Fibroblast of skin of left biceps (primary cell): ENCODE measurements at regions not wholly inside any gene's neighbourhood (a gene's known extent, or its start where the extent isn't known, plus 50 kb on each side); places are given as distances from the start of the nearest gene placed in this dataset.
"Not testable (repeated sequence)": the region's sequence is repeated elsewhere in the genome, so short reads cannot be mapped to it uniquely, and the experiment has no call there.

Experiments
- DNase-seq, 2 experiments: peaks; one replicate each; pipeline ENCODE4 v3.0.0-alpha.2; 2013; ENCODE audit warnings: low read depth in 2 of 2

- DNase-seq: no peak
These were observed 460.8 kb upstream of the SMARCA2 start for GRCh38 chr9:1554081-1555035.

DNA sequence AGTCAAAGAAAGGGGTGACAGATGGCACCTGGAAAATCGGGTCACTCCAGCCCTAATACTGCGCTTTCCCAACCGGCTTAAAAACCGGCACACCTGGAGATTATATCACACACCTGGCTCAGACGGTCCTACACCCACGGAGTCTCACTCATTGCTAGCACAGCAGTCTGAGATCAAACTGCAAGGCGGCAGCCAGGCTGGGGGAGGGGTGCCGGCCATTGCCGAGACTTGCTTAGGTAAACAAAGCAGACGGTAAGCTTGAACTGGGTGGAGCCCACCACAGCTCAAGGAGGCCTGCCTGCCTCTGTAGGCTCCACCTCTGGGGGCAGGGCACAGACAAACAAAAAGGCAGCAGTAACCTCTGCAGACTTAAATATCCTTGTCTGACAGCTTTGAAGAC is 456.5 kb upstream of the SMARCA2 start:
- DNase-seq: not testable (repeated sequence)

GRCh38 chr9:1575939-1576338 is 439.2 kb upstream of the SMARCA2 start:
- no peak for DNase-seq

DNA sequence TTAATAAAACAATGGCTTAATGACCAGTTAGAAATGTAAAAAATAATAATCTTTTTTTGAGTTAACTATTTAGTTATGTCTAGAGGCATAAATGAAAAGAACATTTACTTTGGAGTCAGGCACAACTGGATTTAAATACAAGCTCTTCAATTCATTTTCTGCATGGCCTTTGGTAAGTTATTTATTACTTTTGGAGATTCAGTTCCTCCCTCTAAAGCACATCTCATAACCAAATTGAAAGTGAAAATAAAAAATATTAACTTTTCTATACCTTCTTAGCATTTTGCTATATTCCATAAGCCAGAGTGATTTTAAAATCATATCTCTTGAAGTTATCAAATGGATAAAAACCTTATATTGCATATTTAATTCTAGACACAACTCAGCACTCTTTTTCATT is 434.9 kb upstream of the SMARCA2 start:
- DNase-seq: no peak

DNA sequence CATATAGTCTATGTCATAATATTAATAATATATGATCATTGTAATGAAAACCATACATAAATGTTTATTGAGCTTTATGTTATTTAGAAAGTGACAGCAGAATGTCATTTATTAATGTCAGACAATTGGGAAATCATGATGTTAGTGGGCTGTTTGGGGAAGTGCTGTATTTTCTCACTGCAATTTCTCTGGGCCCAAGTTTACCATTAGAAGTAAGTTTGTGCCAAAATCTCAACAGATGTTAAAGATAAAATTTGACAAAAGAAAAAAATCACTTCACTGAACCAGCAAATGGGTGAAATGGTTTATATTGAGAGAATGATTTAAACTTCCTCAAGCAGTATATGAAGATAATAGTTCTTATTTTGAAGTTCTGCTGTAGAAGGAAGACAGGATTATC is 433.2 kb upstream of the SMARCA2 start:
- no peak for DNase-seq

DNA sequence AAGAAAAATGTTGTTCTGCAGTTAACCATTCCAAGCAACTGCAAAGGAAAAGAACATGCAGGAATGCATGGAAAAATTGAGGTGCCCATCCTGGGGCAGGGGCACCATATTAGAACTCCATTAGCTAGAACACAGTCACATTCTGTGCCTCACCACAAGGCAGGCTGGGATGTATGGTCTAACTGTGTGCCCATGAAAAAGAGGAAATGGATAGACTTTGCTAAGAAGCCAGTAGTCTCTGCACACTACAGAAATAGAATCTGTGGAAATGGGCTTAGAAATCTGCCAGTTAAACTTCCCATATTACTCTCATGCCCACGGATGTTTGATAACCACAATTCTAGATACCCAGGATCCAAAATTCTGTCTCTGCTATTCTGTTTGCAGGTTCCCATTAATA is 423.8 kb upstream of the SMARCA2 start:
- no peak for DNase-seq

- no peak for DNase-seq
These were observed 416.9 kb upstream of the SMARCA2 start for GRCh38 chr9:1598270-1598669.

DNA sequence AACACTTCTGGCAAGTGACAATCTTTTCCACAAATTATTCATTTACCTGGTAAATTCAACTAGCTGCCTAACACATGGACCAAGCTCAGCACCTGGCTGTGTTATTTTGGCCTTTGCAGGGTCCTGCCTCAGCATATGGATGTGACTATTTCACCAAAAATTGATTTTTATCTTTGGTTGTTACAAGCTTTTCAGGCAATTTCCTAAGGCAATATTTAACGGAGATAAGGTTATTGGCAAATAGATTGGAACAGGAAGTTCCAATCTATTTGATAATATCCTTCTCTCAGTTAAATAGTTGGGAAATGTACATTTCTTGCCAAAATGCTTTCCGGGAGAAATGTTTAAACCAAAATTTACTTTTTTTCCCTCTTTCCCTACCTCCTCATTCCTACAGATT is 415.2 kb upstream of the SMARCA2 start:
- no peak for DNase-seq

DNA sequence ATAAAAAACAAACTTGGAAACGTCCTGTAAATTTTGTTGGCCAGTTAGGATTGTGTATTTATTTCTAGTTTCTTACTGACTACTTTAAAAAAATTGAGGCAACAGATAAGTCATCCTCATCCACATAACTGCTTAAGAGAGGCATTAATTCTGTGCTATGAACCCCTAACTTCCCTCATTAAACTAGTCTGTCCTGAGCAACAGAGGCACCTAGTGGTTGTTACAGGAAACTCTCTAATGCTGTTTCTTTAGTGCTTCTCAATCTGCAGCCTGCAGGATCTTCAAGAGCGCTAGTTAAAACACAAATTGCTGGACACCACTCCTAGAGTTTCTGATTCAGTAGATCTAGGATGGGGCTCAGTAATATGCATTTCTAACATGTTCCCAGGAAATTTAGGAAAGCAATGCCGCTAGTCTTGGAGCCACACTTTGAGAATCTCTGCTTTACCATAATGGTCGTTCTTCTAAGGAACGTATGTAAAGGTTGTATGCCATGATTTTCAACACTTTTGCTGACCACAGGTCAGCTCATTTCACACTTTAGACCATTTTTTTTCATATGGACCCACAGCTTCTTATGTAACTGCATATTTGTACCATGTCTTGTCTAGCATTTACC is 410.1 kb upstream of the SMARCA2 start:
- DNase-seq: no peak

DNA sequence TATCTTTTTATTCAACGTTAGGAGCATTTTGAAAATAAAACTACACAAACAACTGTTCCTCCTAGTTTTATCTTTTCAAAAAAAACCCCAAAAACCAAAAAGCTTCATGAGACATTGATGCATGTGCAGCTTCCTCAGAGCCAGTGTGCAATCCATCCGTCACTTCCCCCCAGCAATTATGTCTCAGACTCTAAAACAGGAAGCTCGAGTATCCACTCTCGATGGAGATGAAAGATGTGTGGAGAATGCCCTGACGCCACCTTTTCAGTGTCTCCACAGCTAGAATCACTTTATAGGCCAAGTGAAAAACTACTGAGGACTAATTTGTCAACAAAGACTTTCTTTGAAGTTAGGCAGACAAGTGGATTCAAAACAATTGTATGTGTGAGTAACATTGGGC is 408.9 kb upstream of the SMARCA2 start:
- DNase-seq: no peak

DNA sequence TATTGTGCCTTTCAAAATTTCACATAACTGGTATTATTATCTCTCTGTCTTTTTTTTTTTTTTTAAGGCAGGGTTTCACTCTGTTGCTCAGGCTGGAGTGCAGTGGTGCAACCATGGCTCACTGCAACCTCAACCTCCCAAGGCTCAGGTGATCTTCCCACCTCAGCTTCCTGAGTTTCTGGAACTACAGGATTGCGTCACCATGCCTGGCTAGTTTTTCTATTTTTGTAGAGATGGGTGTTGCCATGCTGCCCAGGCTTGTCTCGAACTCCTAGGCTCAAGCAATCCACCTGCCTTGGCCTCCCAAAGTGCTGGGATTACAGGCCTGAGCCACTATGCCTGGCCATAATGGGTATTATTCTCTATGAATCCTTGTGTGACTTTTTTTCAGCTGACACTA is 402.3 kb upstream of the SMARCA2 start:
- no peak for DNase-seq

- no peak for DNase-seq
These were observed 397.7 kb upstream of the SMARCA2 start for GRCh38 chr9:1617419-1617818.

DNA sequence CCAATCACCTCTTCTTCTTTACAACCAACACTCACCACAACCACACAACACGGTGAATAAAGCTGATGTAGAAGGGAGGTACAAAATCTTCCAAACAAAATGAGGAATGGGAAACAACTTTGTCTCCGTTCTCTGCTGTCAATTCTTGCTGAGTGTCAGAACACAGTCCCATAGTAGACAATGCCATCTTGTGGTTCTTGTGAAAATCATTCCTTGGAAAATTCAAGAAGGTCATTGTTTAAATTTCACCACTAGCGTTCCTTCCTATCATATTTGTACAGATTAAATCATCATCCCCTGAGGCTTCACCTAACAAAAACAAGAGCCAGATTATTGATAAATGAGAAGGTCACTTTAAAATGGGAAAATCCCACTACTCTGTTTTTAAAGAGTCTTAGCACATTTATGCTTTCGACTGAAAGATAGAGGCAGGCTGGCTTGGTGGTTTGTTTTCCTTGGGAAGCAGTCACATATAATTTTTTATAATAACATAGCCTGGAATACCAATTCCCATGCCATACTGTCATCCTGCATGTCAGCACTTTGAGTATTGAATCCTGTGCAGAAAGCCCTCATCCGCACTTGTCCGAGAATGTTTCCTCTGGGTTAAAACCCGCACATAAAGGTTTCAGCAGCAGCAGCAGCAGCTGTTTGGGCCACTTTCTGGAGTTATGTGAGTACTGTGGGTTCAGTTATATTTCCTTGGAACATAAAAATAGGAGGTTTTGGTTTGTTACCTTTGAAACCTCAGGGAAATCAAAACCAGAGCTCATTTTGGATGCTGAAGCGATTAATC is 395.0 kb upstream of the SMARCA2 start:
- DNase-seq: no peak

DNA sequence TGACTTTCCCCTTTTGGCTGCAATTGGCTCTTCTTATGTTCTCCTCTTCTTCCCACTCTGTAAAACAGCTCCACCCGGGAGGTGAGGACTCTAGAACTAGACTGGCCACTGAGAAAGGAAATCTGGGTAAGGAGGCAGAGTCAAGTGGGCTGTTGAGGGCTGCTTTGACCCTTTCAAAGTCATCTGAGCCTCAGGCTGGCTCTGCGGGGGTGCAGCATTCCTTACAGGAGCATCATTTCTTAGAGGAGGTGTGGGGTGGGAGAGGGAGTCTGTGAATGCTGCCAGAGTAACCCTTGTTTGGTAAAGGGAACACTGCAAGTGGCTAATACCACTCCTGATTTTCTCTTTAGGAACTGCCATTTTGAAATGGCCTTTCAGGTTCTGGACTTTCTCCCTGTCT is 377.7 kb upstream of the SMARCA2 start:
- DNase-seq: no peak

DNA sequence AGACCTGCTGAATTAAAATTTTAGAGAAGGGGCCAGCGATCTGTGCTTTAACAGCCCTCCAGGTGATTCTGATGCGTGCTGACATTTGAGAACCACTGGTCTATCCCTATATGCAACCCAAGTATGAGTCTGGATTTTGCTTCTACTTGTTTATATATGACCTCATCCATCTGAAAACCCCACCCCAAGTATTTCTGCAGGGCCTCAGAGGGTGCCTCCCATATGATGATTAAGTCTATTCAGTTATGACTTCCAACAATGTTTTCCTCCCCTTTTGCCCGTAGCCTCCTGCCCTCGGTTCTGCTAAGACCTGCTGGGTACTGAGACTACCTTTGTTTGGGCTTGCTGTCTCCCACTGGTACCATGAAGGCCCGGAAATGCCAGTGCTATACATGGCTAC is 376.0 kb upstream of the SMARCA2 start:
- no peak for DNase-seq

GRCh38 chr9:1647776-1648175 is 367.4 kb upstream of the SMARCA2 start:
- DNase-seq: peak; percentile 6 to 15

- DNase-seq: no peak
These were observed 361.9 kb upstream of the SMARCA2 start for GRCh38 chr9:1653282-1653681.

DNA sequence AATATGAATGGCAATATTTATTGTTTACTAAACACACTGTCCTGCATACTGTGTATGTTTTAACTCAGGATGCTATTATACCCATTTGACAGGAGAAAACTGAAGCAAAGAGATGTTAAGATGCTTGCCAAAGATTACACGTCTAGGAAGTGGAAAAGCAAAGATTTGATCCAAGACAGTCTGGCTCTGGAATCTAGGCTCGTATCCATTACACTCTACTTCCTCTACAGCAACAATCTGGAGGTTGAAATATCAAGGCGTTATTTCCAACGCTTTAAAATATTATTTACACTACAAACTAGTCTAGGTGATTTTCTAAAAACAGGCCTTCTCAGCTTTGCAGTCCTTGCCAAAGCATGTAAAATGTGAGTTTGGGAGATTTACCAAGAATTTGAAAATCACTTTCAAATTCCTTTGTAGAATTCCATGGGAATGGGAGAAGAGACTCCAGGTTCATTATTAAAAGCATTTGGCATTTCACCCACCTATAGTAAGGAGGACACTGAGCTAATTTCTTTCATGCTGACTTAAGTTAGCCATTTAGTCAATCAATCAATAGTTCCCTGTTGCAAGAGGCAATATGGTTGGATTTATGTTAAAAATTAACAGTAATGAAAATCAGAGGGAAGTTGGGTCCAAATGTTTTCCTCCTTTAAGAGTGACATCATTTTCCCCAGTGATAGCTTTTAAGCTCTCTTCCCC is 356.3 kb upstream of the SMARCA2 start:
- DNase-seq: no peak

GRCh38 chr9:1659363-1659690 is 355.8 kb upstream of the SMARCA2 start:
- DNase-seq: no peak

GRCh38 chr9:1668441-1668840 is 346.7 kb upstream of the SMARCA2 start:
- DNase-seq: no peak

- no peak for DNase-seq
These were observed 341.8 kb upstream of the SMARCA2 start for GRCh38 chr9:1673300-1673699.

GRCh38 chr9:1676771-1677170 is 338.4 kb upstream of the SMARCA2 start:
- DNase-seq: no peak
